SK-N-SH treated with all-trans-retinoic acid at 6 μM for 48 hours (cell line): ENCODE measurements at regions not wholly inside any gene's neighbourhood (a gene's known extent, or its start where the extent isn't known, plus 50 kb on each side); places are given as distances from the start of the nearest gene placed in this dataset.

Experiments used
- ARNTL ChIP-seq: fragments of 450-650 bp; formaldehyde crosslinking; IDR thresholded peaks from 2 replicates; pipeline ENCODE4 v1.5.0; 2020; ENCODE audit warnings: low read depth, mild to moderate bottlenecking, moderate library complexity, borderline replicate concordance
- BACH2 ChIP-seq: fragments of 250-450 bp; sonication (Bioruptor Pico); IDR thresholded peaks from 2 replicates; pipeline ENCODE4 v1.9.0; 2021; ENCODE audit warnings: mild to moderate bottlenecking, borderline replicate concordance
- CSDC2 ChIP-seq: fragments of 250-450 bp; sonication (Bioruptor Pico); IDR thresholded peaks from 2 replicates; pipeline ENCODE4 v1.5.0; 2020; ENCODE audit warnings: mild to moderate bottlenecking, moderate library complexity
- ESRRG ChIP-seq: fragments of 250-450 bp; sonication (Bioruptor Pico); IDR thresholded peaks from 2 replicates; pipeline ENCODE4 v1.6.1; 2021; ENCODE audit warnings: mild to moderate bottlenecking
- GLIS3 ChIP-seq: fragments of 250-450 bp; sonication (Bioruptor Pico); IDR thresholded peaks from 2 replicates; pipeline ENCODE4 v1.5.0; 2020; ENCODE audit warnings: mild to moderate bottlenecking, moderate library complexity
- RARB ChIP-seq: fragments of 250-450 bp; sonication (Bioruptor Pico); IDR thresholded peaks from 2 replicates; pipeline ENCODE4 v1.8.0; 2021; ENCODE audit warnings: mild to moderate bottlenecking, moderate library complexity
- TOX ChIP-seq: fragments of 250-450 bp; sonication (Bioruptor Pico); IDR thresholded peaks from 2 replicates; pipeline ENCODE4 v1.8.0; 2021; ENCODE audit warnings: mild to moderate bottlenecking, moderate library complexity, borderline replicate concordance
- ZFP3 ChIP-seq: fragments of 250-450 bp; sonication (Bioruptor Pico); IDR thresholded peaks from 2 replicates; pipeline ENCODE4 v1.5.0; 2020; ENCODE audit warnings: mild to moderate bottlenecking, moderate library complexity
- ZFP30 ChIP-seq: fragments of 450-650 bp; formaldehyde crosslinking; IDR thresholded peaks from 2 replicates; pipeline ENCODE4 v1.5.0; 2022; ENCODE audit warnings: mild to moderate bottlenecking, moderate library complexity
- ZNF8 ChIP-seq: fragments of 450-650 bp; formaldehyde crosslinking; IDR thresholded peaks from 2 replicates; pipeline ENCODE4 v1.5.0; 2020; ENCODE audit warnings: mild to moderate bottlenecking, moderate library complexity

GRCh38 chr10:83632701-83633100 lies 506.6 kb upstream of the GHITM start:
- TF ChIP-seq ARNTL (CRISPR knock-in tag): no peak
- no peak for TF ChIP-seq ZFP30
- no peak for TF ChIP-seq TOX
- no peak for TF ChIP-seq RARB (CRISPR knock-in tag)
- TF ChIP-seq GLIS3 (CRISPR knock-in tag): no peak
- TF ChIP-seq ZNF8 (CRISPR knock-in tag): no peak
- no peak for TF ChIP-seq CSDC2
- no peak for TF ChIP-seq ESRRG
- TF ChIP-seq ZFP3: no peak
- no peak for TF ChIP-seq BACH2 (CRISPR knock-in tag)
